H9 (cell line): ENCODE measurements at regions not wholly inside any gene's neighbourhood (a gene's known extent, or its start where the extent isn't known, plus 50 kb on each side); places are given as distances from the start of the nearest gene placed in this dataset.

Experiments
- DNase-seq: peaks from one replicate; pipeline ENCODE4 v3.0.0-alpha.2; 2017
- H2AFZ ChIP-seq: one replicate; pipeline ENCODE4 v1.6.1; 2013; ENCODE audit warnings: mild to moderate bottlenecking, low read length, control low read depth, moderate library complexity
- H2AK5ac ChIP-seq: 2 replicates; pipeline ENCODE4 v1.6.1; 2013; ENCODE audit warnings: low read length, control low read depth, mixed read lengths; ENCODE audit not compliant: insufficient read length
- H2BK120ac ChIP-seq: one replicate; pipeline ENCODE4 v1.6.1; 2013; ENCODE audit warnings: low read depth, mild to moderate bottlenecking, low read length, control low read depth, inconsistent platforms; ENCODE audit not compliant: poor library complexity, severe bottlenecking
- H2BK12ac ChIP-seq: 2 replicates; pipeline ENCODE4 v1.6.1; 2013; ENCODE audit warnings: low read length, control low read depth, mixed read lengths, low read depth; ENCODE audit not compliant: insufficient read length
- H2BK15ac ChIP-seq: 2 replicates; pipeline ENCODE4 v1.6.1; 2013; ENCODE audit warnings: low read depth, low read length, control low read depth
- H2BK20ac ChIP-seq: one replicate; pipeline ENCODE4 v1.6.1; 2013; ENCODE audit warnings: low read depth, mild to moderate bottlenecking, low read length, control low read depth, inconsistent platforms; ENCODE audit not compliant: poor library complexity, severe bottlenecking
- H2BK5ac ChIP-seq: 2 replicates; pipeline ENCODE4 v1.6.1; 2013; ENCODE audit warnings: low read length, control low read depth, mixed read lengths; ENCODE audit not compliant: insufficient read length
- H3K14ac ChIP-seq: 2 replicates; pipeline ENCODE4 v1.6.1; 2013; ENCODE audit warnings: low read length, control low read depth; ENCODE audit not compliant: insufficient read depth
- H3K18ac ChIP-seq: 2 replicates; pipeline ENCODE4 v1.6.1; 2013; ENCODE audit warnings: low read depth, mild to moderate bottlenecking, mixed read lengths, low read length, control low read depth; ENCODE audit not compliant: insufficient read length
- H3K23ac ChIP-seq: 2 replicates; pipeline ENCODE4 v1.6.1; 2013; ENCODE audit warnings: low read length, control low read depth, mixed read lengths, low read depth; ENCODE audit not compliant: insufficient read length
- H3K23me2 ChIP-seq: 2 replicates; pipeline ENCODE4 v1.6.1; 2013; ENCODE audit warnings: low read depth, mild to moderate bottlenecking, mixed read lengths, low read length, control low read depth; ENCODE audit not compliant: insufficient read length, poor library complexity, severe bottlenecking
- H3K27ac ChIP-seq: 2 replicates; pipeline ENCODE4 v1.5.1; 2013; ENCODE audit warnings: low read length, control low read depth, mixed read lengths, low read depth; ENCODE audit not compliant: insufficient read length
- H3K27me3 ChIP-seq: 2 replicates; pipeline ENCODE4 v1.6.1; 2013; ENCODE audit warnings: low read length, control low read depth, inconsistent platforms; ENCODE audit not compliant: insufficient read depth
- H3K4ac ChIP-seq: 2 replicates; pipeline ENCODE4 v1.6.1; 2013; ENCODE audit warnings: low read depth, mild to moderate bottlenecking, control low read depth, inconsistent platforms, low read length, moderate library complexity
- H3K4me1 ChIP-seq: 2 replicates; pipeline ENCODE4 v1.6.1; 2013; ENCODE audit warnings: low read length, control low read depth, inconsistent platforms; ENCODE audit not compliant: insufficient read depth
- H3K4me2 ChIP-seq: 2 replicates; pipeline ENCODE4 v1.6.1; 2013; ENCODE audit warnings: low read length, control low read depth, mixed read lengths; ENCODE audit not compliant: insufficient read length, insufficient read depth
- H3K56ac ChIP-seq: 2 replicates; pipeline ENCODE4 v1.6.1; 2013; ENCODE audit warnings: low read depth, mild to moderate bottlenecking, mixed read lengths, low read length, control low read depth; ENCODE audit not compliant: insufficient read length
- H3K79me1 ChIP-seq: 2 replicates; pipeline ENCODE4 v1.6.1; 2013; ENCODE audit warnings: low read depth, mild to moderate bottlenecking, moderate library complexity, low read length, control low read depth, inconsistent platforms; ENCODE audit not compliant: insufficient read depth, poor library complexity, severe bottlenecking
- H3K79me2 ChIP-seq: 2 replicates; pipeline ENCODE4 v1.6.1; 2013; ENCODE audit warnings: low read length, control low read depth, inconsistent platforms; ENCODE audit not compliant: insufficient read depth
- H3K9ac ChIP-seq: 2 replicates; pipeline ENCODE4 v1.6.1; 2013; ENCODE audit warnings: low read length, control low read depth, mixed read lengths; ENCODE audit not compliant: insufficient read length; ENCODE audit errors: extremely low read depth
- H3K9me3 ChIP-seq: one replicate; pipeline ENCODE4 v1.6.1; 2013; ENCODE audit warnings: low read depth, low read length, inconsistent platforms; ENCODE audit not compliant: control insufficient read depth
- H3T11ph ChIP-seq: one replicate; pipeline ENCODE4 v1.6.1; 2013; ENCODE audit warnings: mild to moderate bottlenecking, low read length, control low read depth, inconsistent platforms
- H4K20me1 ChIP-seq: one replicate; pipeline ENCODE4 v1.6.1; 2013; ENCODE audit not compliant: control insufficient read depth, insufficient read length, insufficient read depth
- H4K5ac ChIP-seq: 2 replicates; pipeline ENCODE4 v1.6.1; 2013; ENCODE audit warnings: low read depth, mild to moderate bottlenecking, mixed read lengths, low read length, control low read depth; ENCODE audit not compliant: insufficient read length
- H4K8ac ChIP-seq: replicated peaks from 2 replicates; pipeline ENCODE4 v1.6.1; 2013; ENCODE audit warnings: low read length, control low read depth, mixed read lengths, low read depth; ENCODE audit not compliant: insufficient read length
- H4K91ac ChIP-seq: 2 replicates; pipeline ENCODE4 v1.6.1; 2013; ENCODE audit warnings: low read depth, mild to moderate bottlenecking, moderate library complexity, mixed read lengths, low read length, control low read depth; ENCODE audit not compliant: insufficient read length
- H3K27ac Mint-ChIP-seq, 3 experiments: 2 replicates in 2 of 3; 3 replicates in 1 of 3; pipeline ENCODE4 v1.8.0; 2020 to 2021; ENCODE audit warnings: mixed read lengths in 3 of 3, mild to moderate bottlenecking in 1 of 3, moderate library complexity in 1 of 3
- H3K27me3 Mint-ChIP-seq: 2 replicates; pipeline ENCODE4 v1.8.0; 2021; ENCODE audit warnings: low read depth, mild to moderate bottlenecking, moderate library complexity, mixed read lengths
- H3K36me3 Mint-ChIP-seq, 3 experiments: 2 replicates in 2 of 3; 3 replicates in 1 of 3; pipeline ENCODE4 v1.8.0; 2020 to 2021; ENCODE audit warnings: low read depth in 3 of 3, mixed read lengths in 3 of 3; ENCODE audit not compliant: insufficient read depth in 1 of 3
- H3K4me1 Mint-ChIP-seq, 2 experiments: 2 replicates each; pipeline ENCODE4 v1.8.0; 2020; ENCODE audit warnings: mixed read lengths in 2 of 2
- H3K4me3 Mint-ChIP-seq, 2 experiments: 2 replicates in 1 of 2; 3 replicates in 1 of 2; pipeline ENCODE4 v1.8.0; 2020 to 2021; ENCODE audit warnings: mild to moderate bottlenecking in 2 of 2, mixed read lengths in 2 of 2, moderate library complexity in 1 of 2
- H3K9me3 Mint-ChIP-seq, 2 experiments: 2 replicates in 1 of 2; 3 replicates in 1 of 2; pipeline ENCODE4 v1.8.0; 2020; ENCODE audit warnings: mild to moderate bottlenecking in 2 of 2, mixed read lengths in 2 of 2, moderate library complexity in 1 of 2
- CTCF ChIP-seq: fragments of 200-600 bp; sonication (generic); conservative IDR thresholded peaks from 3 replicates; pipeline ENCODE4 v1.8.0; 2021; ENCODE audit warnings: antibody characterized with exemption, mild to moderate bottlenecking

GRCh38 chr3:118597184-118597583 lies 437.5 kb downstream of the IGSF11 start:
- H4K8ac ChIP-seq, result no peak overlapping the region
- H3K4ac ChIP-seq, result no peak overlapping the region
- H3K23me2 ChIP-seq, result no peaks in the 10 kb centered on the region
- H3K23ac ChIP-seq, result no peak overlapping the region
- no peak overlapping the region for H3K27ac ChIP-seq
- H2AFZ ChIP-seq, result no peak overlapping the region
- no peaks in the 10 kb centered on the region for H3K9me3 ChIP-seq
- no peaks in the 10 kb centered on the region for H3K79me1 ChIP-seq
- H4K5ac ChIP-seq, result no peak overlapping the region
- no peak overlapping the region for H3K27ac Mint-ChIP-seq
- H4K20me1 ChIP-seq, result no peaks in the 10 kb centered on the region
- DNase-seq, result no peak
- H3K9ac ChIP-seq, result no peak overlapping the region
- no peaks in the 10 kb centered on the region for H3K79me2 ChIP-seq
- H2AK5ac ChIP-seq, result no peak overlapping the region
- H3K4me3 Mint-ChIP-seq, result no peak overlapping the region
- H2BK15ac ChIP-seq, result no peak overlapping the region
- no peak overlapping the region for H3K14ac ChIP-seq
- H3K56ac ChIP-seq, result no peak overlapping the region
- H3K27me3 ChIP-seq, result no peaks in the 10 kb centered on the region
- peaks cover 5 to 9% (median 7%) of the 10 kb centered on the region in 3 experiments; a peak in 6 of 7 replicates for H3K36me3 Mint-ChIP-seq
- no peak for TF ChIP-seq CTCF
- H3T11ph ChIP-seq, result no peak overlapping the region
- no peak overlapping the region for H2BK12ac ChIP-seq
- no peaks in the 10 kb centered on the region for H3K4me1 ChIP-seq
- no peak overlapping the region for H4K91ac ChIP-seq
- no peaks in the 10 kb centered on the region for H3K4me1 Mint-ChIP-seq
- H2BK20ac ChIP-seq, result no peak overlapping the region
- no peaks in the 10 kb centered on the region for H3K27me3 Mint-ChIP-seq
- H3K9me3 Mint-ChIP-seq, result peaks cover 19 to 38% of the 10 kb centered on the region in 2 experiments; a peak in 4 of 5 replicates
- no peak overlapping the region for H3K4me2 ChIP-seq
- no peak overlapping the region for H2BK120ac ChIP-seq
- no peak overlapping the region for H3K18ac ChIP-seq
- no peak overlapping the region for H2BK5ac ChIP-seq
